ENCODE measurements at regions not wholly inside any gene's neighbourhood (a gene's known extent, or its start where the extent isn't known, plus 50 kb on each side); places are given as distances from the start of the nearest gene placed in this dataset.

- intact Hi-C loops (cut with DNase I): no loop called here
- Histone ChIP-seq H3K36me3 (no peaks in the 10 kb centered on the region), H3K4me1 (no peaks in the 10 kb centered on the region), H3K9me3 (no peaks in the 10 kb centered on the region), H3K4me3 (no peak overlapping the region), H3K27ac (no peak overlapping the region), H3K27me3 (no peaks in the 10 kb centered on the region)
- no peak for TF ChIP-seq CTCF (IDR thresholded peaks at IDR 0.05)
- TF ChIP-seq POLR2A (IDR thresholded peaks at IDR 0.05): no peak
- no peak for DNase-seq
- WGBS (ENCODE audit: insufficient coverage, low coverage, low lambda C conversion rate, missing lambda C conversion rate): 75% methylated on average over 5 of the region's 5 CpGs
- ATAC-seq: no peak
Measured at GRCh38 chr1:117678246-117678977, 72.6 kb downstream of the TENT5C start.

GRCh38 chr1:117679299-117679698 lies 73.5 kb downstream of the TENT5C start:
- H3K36me3 ChIP-seq: no peaks in the 10 kb centered on the region
- no peaks in the 10 kb centered on the region for H3K27me3 ChIP-seq
- no peaks in the 10 kb centered on the region for H3K9me3 ChIP-seq
- ATAC-seq: no peak
- H3K27ac ChIP-seq: no peak overlapping the region
- no peak overlapping the region for H3K4me3 ChIP-seq
- 72% methylated on average over 3 of the region's 3 CpGs for WGBS (ENCODE audit: insufficient coverage, low coverage, low lambda C conversion rate, missing lambda C conversion rate)
- intact Hi-C loops (cut with DNase I): no loop called here
- H3K4me1 ChIP-seq: no peaks in the 10 kb centered on the region
- TF ChIP-seq POLR2A (IDR thresholded peaks at IDR 0.05) (no peak), CTCF (IDR thresholded peaks at IDR 0.05) (no peak)
- DNase-seq: no peak

GRCh38 chr1:117679868-117680267 lies 74.0 kb downstream of the TENT5C start:
- no peaks in the 10 kb centered on the region for H3K27me3 ChIP-seq
- TF ChIP-seq CTCF (IDR thresholded peaks at IDR 0.05): no peak
- TF ChIP-seq POLR2A (IDR thresholded peaks at IDR 0.05): no peak
- no peak overlapping the region for H3K4me3 ChIP-seq
- no peaks in the 10 kb centered on the region for H3K4me1 ChIP-seq
- DNase-seq (no peak), ATAC-seq (no peak)
- H3K9me3 ChIP-seq: no peaks in the 10 kb centered on the region
- H3K27ac ChIP-seq: no peak overlapping the region
- intact Hi-C loops (cut with DNase I): no loop called here
- H3K36me3 ChIP-seq: no peaks in the 10 kb centered on the region
- WGBS (ENCODE audit: insufficient coverage, low coverage, low lambda C conversion rate, missing lambda C conversion rate): 77% methylated on average over 3 of the region's 4 CpGs

GRCh38 chr1:117680316-117681002 lies 74.6 kb downstream of the TENT5C start:
- ATAC-seq: no peak
- 76% methylated on average over 9 of the region's 9 CpGs for WGBS (ENCODE audit: insufficient coverage, low coverage, low lambda C conversion rate, missing lambda C conversion rate)

More at GRCh38 chr1:117680316-117681002, 74.6 kb downstream of the TENT5C start:
- intact Hi-C loops (cut with DNase I): no loop called here
- no peaks in the 10 kb centered on the region for H3K27me3 ChIP-seq
- H3K36me3 ChIP-seq: no peaks in the 10 kb centered on the region
- H3K27ac ChIP-seq: no peak overlapping the region
- H3K4me1 ChIP-seq: no peaks in the 10 kb centered on the region
- no peak for DNase-seq
- TF ChIP-seq CTCF (IDR thresholded peaks at IDR 0.05) (no peak), POLR2A (IDR thresholded peaks at IDR 0.05) (no peak)
- no peaks in the 10 kb centered on the region for H3K9me3 ChIP-seq
- H3K4me3 ChIP-seq: no peak overlapping the region

Measured in right lobe of liver (tissue), 6 donors.